Peyer's patch (tissue), 4 donors: ENCODE measurements at regions not wholly inside any gene's neighbourhood (a gene's known extent, or its start where the extent isn't known, plus 50 kb on each side); places are given as distances from the start of the nearest gene placed in this dataset.

Source experiments
- CTCF ChIP-seq, 6 experiments: fragments of 450-650 bp in 4 of 6; fragments of 200-600 bp in 2 of 6; sonication (generic) in 1 of 6; IDR thresholded peaks; one replicate each; pipeline ENCODE4 v1.5.1; 2017 to 2019; ENCODE audit warnings: antibody characterized with exemption in 6 of 6, mild to moderate bottlenecking in 3 of 6, moderate library complexity in 1 of 6
- POLR2A ChIP-seq, 2 donors: fragments of 450-650 bp; IDR thresholded peaks; one replicate each; pipeline ENCODE4 v1.5.1; 2017; ENCODE audit warnings: antibody characterized with exemption in 2 of 2, mild to moderate bottlenecking in 2 of 2, moderate library complexity in 2 of 2

- no peak for TF ChIP-seq POLR2A (IDR thresholded peaks at IDR 0.05)
- no peak for TF ChIP-seq CTCF (IDR thresholded peaks at IDR 0.05)
Measured at GRCh38 chr6:100229512-100229911, 235.2 kb downstream of the SIM1 start.
